Bronchial epithelial cell (primary cell): ENCODE measurements at regions not wholly inside any gene's neighbourhood (a gene's known extent, or its start where the extent isn't known, plus 50 kb on each side); places are given as distances from the start of the nearest gene placed in this dataset.

ENCODE experiments used
- DNase-seq: peaks from one replicate; pipeline ENCODE4 v3.0.0-alpha.2; 2010; ENCODE audit warnings: low read depth
- FAIRE-seq: peaks from 2 replicates; lab custom pipeline; 2011; peaks lifted over from hg19 to GRCh38; lab: Jason Lieb, UNC
- H3K27me3 ChIP-seq: 2 replicates; pipeline ENCODE4 v1.5.1; 2011; ENCODE audit warnings: low read length; ENCODE audit not compliant: control insufficient read depth, insufficient read depth
- H3K36me3 ChIP-seq: 2 replicates; pipeline ENCODE4 v1.5.1; 2011; ENCODE audit warnings: low read length; ENCODE audit not compliant: control insufficient read depth, insufficient read depth
- H3K4me3 ChIP-seq: 2 replicates; pipeline ENCODE4 v1.5.1; 2011; ENCODE audit warnings: mild to moderate bottlenecking, low read depth, low read length, control low read depth
- CTCF ChIP-seq: IDR thresholded peaks from 2 replicates; pipeline ENCODE4 v1.5.1; 2011; ENCODE audit warnings: mild to moderate bottlenecking, moderate library complexity, low read length, control low read depth, inconsistent platforms; ENCODE audit not compliant: insufficient read depth, severe bottlenecking

GRCh38 chr16:6898896-6899295 is 433.7 kb upstream of the RBFOX1 start:
- H3K4me3 ChIP-seq, result no peak overlapping the region
- TF ChIP-seq CTCF, result no peak
- no peak for DNase-seq
- no peaks in the 10 kb centered on the region for H3K36me3 ChIP-seq
- FAIRE-seq, result no peak
- no peaks in the 10 kb centered on the region for H3K27me3 ChIP-seq

GRCh38 chr16:6897876-6898485 is 434.7 kb upstream of the RBFOX1 start:
- Histone ChIP-seq H3K36me3 (no peaks in the 10 kb centered on the region), H3K4me3 (no peak overlapping the region), H3K27me3 (no peaks in the 10 kb centered on the region)
- TF ChIP-seq CTCF, result no peak
- FAIRE-seq, result no peak
- no peak for DNase-seq

GRCh38 chr16:6892966-6893365 is 439.7 kb upstream of the RBFOX1 start:
- H3K36me3 ChIP-seq, result no peaks in the 10 kb centered on the region
- no peak for TF ChIP-seq CTCF
- DNase-seq, result no peak
- no peak for FAIRE-seq
- no peaks in the 10 kb centered on the region for H3K27me3 ChIP-seq
- no peak overlapping the region for H3K4me3 ChIP-seq

GRCh38 chr16:6891496-6891895 is 441.1 kb upstream of the RBFOX1 start:
- no peak for TF ChIP-seq CTCF
- DNase-seq, result peak; percentile 29
- no peaks in the 10 kb centered on the region for H3K27me3 ChIP-seq
- H3K36me3 ChIP-seq, result no peaks in the 10 kb centered on the region
- H3K4me3 ChIP-seq, result no peak overlapping the region
- no peak for FAIRE-seq

GRCh38 chr16:6888531-6888930 is 444.1 kb upstream of the RBFOX1 start:
- no peaks in the 10 kb centered on the region for H3K36me3 ChIP-seq
- no peak overlapping the region for H3K4me3 ChIP-seq
- H3K27me3 ChIP-seq, result no peaks in the 10 kb centered on the region
- no peak for TF ChIP-seq CTCF
- FAIRE-seq (no peak), DNase-seq (no peak)

GRCh38 chr16:6884002-6884401 is 448.6 kb upstream of the RBFOX1 start:
- H3K4me3 ChIP-seq, result no peak overlapping the region
- DNase-seq, result no peak
- no peaks in the 10 kb centered on the region for H3K27me3 ChIP-seq
- FAIRE-seq, result no peak
- no peak for TF ChIP-seq CTCF
- H3K36me3 ChIP-seq, result no peaks in the 10 kb centered on the region
